ENCODE measurements at regions not wholly inside any gene's neighbourhood (a gene's known extent, or its start where the extent isn't known, plus 50 kb on each side); places are given as distances from the start of the nearest gene placed in this dataset.

- DNase-seq (ENCODE audit: low read depth in 1 of 2, low spot score in 1 of 2): no peak
Observed at GRCh38 chr15:37206690-37207089, 106.3 kb upstream of the MEIS2 start.

GRCh38 chr15:37208146-37209040, 108.0 kb upstream of the MEIS2 start:
- ChIA-PET CTCF (no interaction called here), POLR2A (no interaction called here)
- TF ChIP-seq FOSB (CRISPR knock-in tag; IDR thresholded peaks at IDR 0.05) (no peak), NPAS2 (CRISPR knock-in tag; IDR thresholded peaks at IDR 0.05; ENCODE audit: borderline replicate concordance) (no peak), HOXB13 (CRISPR knock-in tag; IDR thresholded peaks at IDR 0.05; ENCODE audit: low read depth) (no peak), NR3C1 (IDR thresholded peaks at IDR 0.05) (no peak), MAZ (IDR thresholded peaks at IDR 0.05; ENCODE audit: borderline replicate concordance, low read depth, low read length) (no peak), HOXB5 (CRISPR knock-in tag; IDR thresholded peaks at IDR 0.05) (no peak), MAFK (IDR thresholded peaks at IDR 0.05; ENCODE audit: partially characterized antibody) (no peak), SMC3 (IDR thresholded peaks at IDR 0.05) (no peak), ZFP36 (IDR thresholded peaks at IDR 0.05; ENCODE audit: borderline replicate concordance, partially characterized antibody) (no peak), SREBF2 (IDR thresholded peaks at IDR 0.05) (no peak), CBX2 (IDR thresholded peaks at IDR 0.05; ENCODE audit: borderline replicate concordance, low read depth) (no peak), JUNB (IDR thresholded peaks at IDR 0.05) (no peak), ESRRA (IDR thresholded peaks at IDR 0.05; ENCODE audit: borderline replicate concordance, low read length) (no peak), RAD21 (conservative IDR thresholded peaks at IDR 0.05 in 1 of 2, IDR thresholded peaks at IDR 0.05 in 1 of 2) (no peak), BHLHE40 (IDR thresholded peaks at IDR 0.05; ENCODE audit: low read depth, low read length) (no peak), ELK1 (IDR thresholded peaks at IDR 0.05; ENCODE audit: low read depth, low read length) (no peak), MYC (IDR thresholded peaks at IDR 0.05; ENCODE audit: borderline replicate concordance, low read length) (no peak), PBX3 (IDR thresholded peaks at IDR 0.05) (no peak)
- TF ChIP-seq, protein P1, sequence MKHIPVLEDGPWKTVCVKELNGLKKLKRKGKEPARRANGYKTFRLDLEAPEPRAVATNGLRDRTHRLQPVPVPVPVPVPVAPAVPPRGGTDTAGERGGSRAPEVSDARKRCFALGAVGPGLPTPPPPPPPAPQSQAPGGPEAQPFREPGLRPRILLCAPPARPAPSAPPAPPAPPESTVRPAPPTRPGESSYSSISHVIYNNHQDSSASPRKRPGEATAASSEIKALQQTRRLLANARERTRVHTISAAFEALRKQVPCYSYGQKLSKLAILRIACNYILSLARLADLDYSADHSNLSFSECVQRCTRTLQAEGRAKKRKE (CRISPR knock-in tag; IDR thresholded peaks at IDR 0.05; ENCODE audit: low read depth): no peak
- Histone ChIP-seq H3K9me3 (no peaks in the 10 kb centered on the region), H3K4me1 (no peaks in the 10 kb centered on the region), H3K4me2 (no peak overlapping the region), H3K27ac (no peak overlapping the region), H3K4me3 (no peak overlapping the region)
- DNase-seq (ENCODE audit: low read depth in 1 of 2, low spot score in 1 of 2) (no peak), FAIRE-seq (no peak), ATAC-seq (no peak)
- 15% methylated on average over 3 of the region's 3 CpGs for WGBS (ENCODE audit: missing lambda C conversion rate)

More at GRCh38 chr15:37206690-37207089, 106.3 kb upstream of the MEIS2 start:
- WGBS (ENCODE audit: missing lambda C conversion rate): 18% methylated on average over 2 of the region's 2 CpGs
- H3K9me3 ChIP-seq: no peaks in the 10 kb centered on the region
- TF ChIP-seq, protein P2, sequence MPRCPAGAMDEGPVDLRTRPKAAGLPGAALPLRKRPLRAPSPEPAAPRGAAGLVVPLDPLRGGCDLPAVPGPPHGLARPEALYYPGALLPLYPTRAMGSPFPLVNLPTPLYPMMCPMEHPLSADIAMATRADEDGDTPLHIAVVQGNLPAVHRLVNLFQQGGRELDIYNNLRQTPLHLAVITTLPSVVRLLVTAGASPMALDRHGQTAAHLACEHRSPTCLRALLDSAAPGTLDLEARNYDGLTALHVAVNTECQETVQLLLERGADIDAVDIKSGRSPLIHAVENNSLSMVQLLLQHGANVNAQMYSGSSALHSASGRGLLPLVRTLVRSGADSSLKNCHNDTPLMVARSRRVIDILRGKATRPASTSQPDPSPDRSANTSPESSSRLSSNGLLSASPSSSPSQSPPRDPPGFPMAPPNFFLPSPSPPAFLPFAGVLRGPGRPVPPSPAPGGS (IDR thresholded peaks at IDR 0.05): no peak
- TF ChIP-seq NPAS2 (CRISPR knock-in tag; IDR thresholded peaks at IDR 0.05; ENCODE audit: borderline replicate concordance): no peak
- FAIRE-seq (no peak), ATAC-seq (no peak)
- no peak overlapping the region for H3K4me3 ChIP-seq
- ChIA-PET CTCF (no interaction called here), POLR2A (no interaction called here)
- no peak overlapping the region for H3K4me2 ChIP-seq
- H3K27ac ChIP-seq: no peak overlapping the region
- no peaks in the 10 kb centered on the region for H3K4me1 ChIP-seq

All from A549 (cell line).